ENCODE measurements at regions not wholly inside any gene's neighbourhood (a gene's known extent, or its start where the extent isn't known, plus 50 kb on each side); places are given as distances from the start of the nearest gene placed in this dataset.

DNA sequence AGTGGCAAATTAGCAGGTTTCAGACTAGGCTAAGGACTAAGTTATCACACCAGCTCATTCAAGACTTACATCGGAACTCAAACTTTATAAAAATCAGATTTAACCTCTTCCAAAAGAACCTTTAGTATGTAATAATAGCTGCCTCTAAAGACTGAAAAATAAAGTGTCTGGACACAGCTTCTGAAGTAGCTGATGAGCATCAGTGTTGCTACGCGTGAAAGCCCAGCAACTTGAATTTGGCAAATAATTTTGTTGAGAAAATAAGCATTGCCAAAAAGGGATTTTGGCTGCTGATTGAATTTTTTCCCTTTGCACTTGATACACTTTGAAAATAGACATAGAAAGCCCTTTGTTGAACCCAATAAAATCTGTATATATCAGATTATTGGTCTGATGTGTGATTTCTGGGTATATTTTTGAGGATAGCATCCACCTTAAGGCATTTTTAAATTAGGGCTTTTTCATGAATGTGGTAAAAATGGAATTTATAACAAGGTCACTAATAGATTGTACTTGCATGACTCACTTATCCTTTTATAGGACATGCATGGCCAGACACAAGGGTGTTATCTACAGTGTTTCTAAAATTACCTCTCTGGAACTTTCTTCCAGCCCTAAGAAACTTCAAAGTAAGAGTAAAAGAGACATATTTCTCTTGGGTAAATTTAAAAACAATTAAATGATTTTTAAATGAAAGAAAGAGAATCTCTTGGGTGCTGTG is 350.4 kb downstream of the TENT5A start:
- ATAC-seq (ENCODE audit: insufficient read depth, low FRiP score), result no peak
- TF ChIP-seq, protein P1, sequence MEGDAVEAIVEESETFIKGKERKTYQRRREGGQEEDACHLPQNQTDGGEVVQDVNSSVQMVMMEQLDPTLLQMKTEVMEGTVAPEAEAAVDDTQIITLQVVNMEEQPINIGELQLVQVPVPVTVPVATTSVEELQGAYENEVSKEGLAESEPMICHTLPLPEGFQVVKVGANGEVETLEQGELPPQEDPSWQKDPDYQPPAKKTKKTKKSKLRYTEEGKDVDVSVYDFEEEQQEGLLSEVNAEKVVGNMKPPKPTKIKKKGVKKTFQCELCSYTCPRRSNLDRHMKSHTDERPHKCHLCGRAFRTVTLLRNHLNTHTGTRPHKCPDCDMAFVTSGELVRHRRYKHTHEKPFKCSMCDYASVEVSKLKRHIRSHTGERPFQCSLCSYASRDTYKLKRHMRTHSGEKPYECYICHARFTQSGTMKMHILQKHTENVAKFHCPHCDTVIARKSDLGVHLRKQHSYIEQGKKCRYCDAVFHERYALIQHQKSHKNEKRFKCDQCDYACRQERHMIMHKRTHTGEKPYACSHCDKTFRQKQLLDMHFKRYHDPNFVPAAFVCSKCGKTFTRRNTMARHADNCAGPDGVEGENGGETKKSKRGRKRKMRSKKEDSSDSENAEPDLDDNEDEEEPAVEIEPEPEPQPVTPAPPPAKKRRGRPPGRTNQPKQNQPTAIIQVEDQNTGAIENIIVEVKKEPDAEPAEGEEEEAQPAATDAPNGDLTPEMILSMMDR (IDR thresholded peaks at IDR 0.05; ENCODE audit: control extremely low read depth, extremely low read depth), result no peak

DNA sequence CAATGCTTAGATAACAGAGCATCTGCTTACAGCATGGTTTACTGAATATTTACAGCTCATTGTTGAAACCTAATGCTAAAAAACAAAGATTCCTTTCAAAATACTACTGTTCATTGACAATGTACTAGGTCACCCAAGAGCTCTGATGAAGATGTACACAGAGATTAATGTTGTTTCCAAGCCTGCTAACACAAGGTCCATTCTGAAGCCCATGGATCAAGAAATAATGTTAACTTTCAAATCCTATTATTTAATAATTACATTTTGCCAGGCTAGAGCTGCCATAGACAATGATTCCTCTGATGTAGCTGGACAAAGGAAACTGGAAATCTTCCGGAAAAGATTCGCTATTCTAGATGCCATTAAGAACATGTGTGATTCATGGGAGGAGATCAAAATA is 355.6 kb downstream of the TENT5A start:
- TF ChIP-seq, protein P1 (IDR thresholded peaks at IDR 0.05; ENCODE audit: control extremely low read depth, extremely low read depth), result no peak
- no peak overlapping the region for H3K27ac ChIP-seq (ENCODE audit: low read depth in 1 of 2, low read length in 1 of 2)
- H3K4me1 ChIP-seq (ENCODE audit: control insufficient read depth in 5 of 5, insufficient read depth in 5 of 5, low read length in 5 of 5), result no peaks in the 10 kb centered on the region
- H3K9ac ChIP-seq (ENCODE audit: insufficient read depth in 1 of 2, low read length in 2 of 2), result no peak overlapping the region
- WGBS, 2 donors, result 95 to 96% methylated on average over 2 of the region's 2 CpGs
- H3K27me3 ChIP-seq (ENCODE audit: control insufficient read depth in 3 of 3, insufficient read depth in 3 of 3, low read length in 2 of 3), result no peaks in the 10 kb centered on the region
- H3K36me3 ChIP-seq (ENCODE audit: control insufficient read depth in 4 of 4, insufficient read depth in 4 of 4, low read length in 4 of 4), result no peaks in the 10 kb centered on the region
- no peak for ATAC-seq (ENCODE audit: insufficient read depth, low FRiP score)
- peaks cover 0 to 6% (median 2%) of the 10 kb centered on the region in 4 donors for H3K9me3 ChIP-seq (ENCODE audit: control insufficient read depth in 4 of 4, insufficient read depth in 3 of 4, low read length in 3 of 4)
- no peak overlapping the region for H3K4me3 ChIP-seq
- no peak for DNase-seq

More for the DNA sequence above, 350.4 kb downstream of the TENT5A start:
- Histone ChIP-seq H3K4me1 (ENCODE audit: control insufficient read depth in 5 of 5, insufficient read depth in 5 of 5, low read length in 5 of 5) (no peaks in the 10 kb centered on the region), H3K36me3 (ENCODE audit: control insufficient read depth in 4 of 4, insufficient read depth in 4 of 4, low read length in 4 of 4) (no peaks in the 10 kb centered on the region), H3K4me3 (no peak overlapping the region), H3K9ac (ENCODE audit: insufficient read depth in 1 of 2, low read length in 2 of 2) (no peak overlapping the region), H3K27me3 (ENCODE audit: control insufficient read depth in 3 of 3, insufficient read depth in 3 of 3, low read length in 2 of 3) (no peaks in the 10 kb centered on the region), H3K9me3 (ENCODE audit: control insufficient read depth in 4 of 4, insufficient read depth in 3 of 4, low read length in 3 of 4) (peaks cover 0 to 2% (median 0%) of the 10 kb centered on the region in 4 donors), H3K27ac (ENCODE audit: low read depth in 1 of 2, low read length in 1 of 2) (no peak overlapping the region)
- 73 to 86% methylated on average over 3 of the region's 3 CpGs for WGBS, 2 donors
- no peak for DNase-seq

DNA sequence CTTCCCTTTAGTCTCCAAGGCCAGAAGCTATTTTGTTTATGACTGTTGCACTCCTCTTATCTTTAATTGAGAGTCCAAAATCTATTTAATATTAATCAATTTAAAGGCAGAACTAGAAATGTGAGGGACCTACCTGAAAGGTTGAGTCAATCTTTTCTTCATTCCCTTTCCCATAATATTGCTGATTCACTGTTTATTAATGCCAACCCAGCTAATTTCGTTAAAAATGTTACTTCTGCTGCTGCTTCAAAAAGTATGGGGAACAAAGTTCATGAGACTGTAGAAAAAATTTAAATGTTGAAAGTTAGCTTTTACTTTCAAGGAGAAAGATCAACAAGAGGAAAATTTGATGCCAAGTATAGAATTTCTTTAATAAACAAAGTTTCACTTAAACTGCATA is 365.3 kb downstream of the TENT5A start:
- ATAC-seq (ENCODE audit: insufficient read depth, low FRiP score) (no peak), DNase-seq (no peak)
- WGBS, 2 donors, result 58 to 63% methylated on average over 1 of the region's 1 CpG
- H3K27me3 ChIP-seq (ENCODE audit: control insufficient read depth in 3 of 3, insufficient read depth in 3 of 3, low read length in 2 of 3), result no peaks in the 10 kb centered on the region
- H3K4me3 ChIP-seq, result no peak overlapping the region
- H3K27ac ChIP-seq (ENCODE audit: low read depth in 1 of 2, low read length in 1 of 2), result no peak overlapping the region
- H3K4me1 ChIP-seq (ENCODE audit: control insufficient read depth in 5 of 5, insufficient read depth in 5 of 5, low read length in 5 of 5), result no peaks in the 10 kb centered on the region
- no peak overlapping the region for H3K9ac ChIP-seq (ENCODE audit: insufficient read depth in 1 of 2, low read length in 2 of 2)
- peaks cover 0 to 2% (median 0%) of the 10 kb centered on the region in 4 donors for H3K9me3 ChIP-seq (ENCODE audit: control insufficient read depth in 4 of 4, insufficient read depth in 3 of 4, low read length in 3 of 4)
- H3K36me3 ChIP-seq (ENCODE audit: control insufficient read depth in 4 of 4, insufficient read depth in 4 of 4, low read length in 4 of 4), result no peaks in the 10 kb centered on the region
- TF ChIP-seq, protein P1 (IDR thresholded peaks at IDR 0.05; ENCODE audit: control extremely low read depth, extremely low read depth), result no peak

DNA sequence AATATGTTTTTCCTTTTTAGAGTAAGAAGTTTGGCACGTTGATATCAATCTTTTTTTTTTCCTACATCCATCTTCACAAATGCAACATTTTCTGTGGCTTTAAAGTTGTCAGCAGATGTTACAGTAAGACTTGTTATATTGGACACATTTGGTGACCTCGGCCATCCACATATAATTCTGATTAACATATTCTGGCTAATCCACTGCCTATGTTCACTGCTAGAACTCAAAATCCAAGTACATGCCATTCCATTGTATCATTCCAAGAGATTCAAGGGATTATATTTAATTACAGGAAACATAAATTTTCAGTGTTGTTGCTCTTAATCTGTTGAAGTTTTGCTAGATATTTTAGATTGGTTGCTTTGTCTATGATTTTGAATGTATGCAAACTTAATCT is 367.6 kb downstream of the TENT5A start:
- no peak for DNase-seq
- Histone ChIP-seq H3K4me3 (no peak overlapping the region), H3K4me1 (ENCODE audit: control insufficient read depth in 5 of 5, insufficient read depth in 5 of 5, low read length in 5 of 5) (no peaks in the 10 kb centered on the region), H3K27ac (ENCODE audit: low read depth in 1 of 2, low read length in 1 of 2) (no peak overlapping the region), H3K36me3 (ENCODE audit: control insufficient read depth in 4 of 4, insufficient read depth in 4 of 4, low read length in 4 of 4) (no peaks in the 10 kb centered on the region), H3K27me3 (ENCODE audit: control insufficient read depth in 3 of 3, insufficient read depth in 3 of 3, low read length in 2 of 3) (no peaks in the 10 kb centered on the region), H3K9me3 (ENCODE audit: control insufficient read depth in 4 of 4, insufficient read depth in 3 of 4, low read length in 3 of 4) (no peaks in the 10 kb centered on the region), H3K9ac (ENCODE audit: insufficient read depth in 1 of 2, low read length in 2 of 2) (no peak overlapping the region)
- TF ChIP-seq, protein P1 (IDR thresholded peaks at IDR 0.05; ENCODE audit: control extremely low read depth, extremely low read depth), result no peak
- 76 to 81% methylated on average over 2 of the region's 2 CpGs for WGBS, 2 donors
- ATAC-seq (ENCODE audit: insufficient read depth, low FRiP score), result no peak

All from lung (tissue), 11 donors.